ENCODE measurements at regions not wholly inside any gene's neighbourhood (a gene's known extent, or its start where the extent isn't known, plus 50 kb on each side); places are given as distances from the start of the nearest gene placed in this dataset.

DNA sequence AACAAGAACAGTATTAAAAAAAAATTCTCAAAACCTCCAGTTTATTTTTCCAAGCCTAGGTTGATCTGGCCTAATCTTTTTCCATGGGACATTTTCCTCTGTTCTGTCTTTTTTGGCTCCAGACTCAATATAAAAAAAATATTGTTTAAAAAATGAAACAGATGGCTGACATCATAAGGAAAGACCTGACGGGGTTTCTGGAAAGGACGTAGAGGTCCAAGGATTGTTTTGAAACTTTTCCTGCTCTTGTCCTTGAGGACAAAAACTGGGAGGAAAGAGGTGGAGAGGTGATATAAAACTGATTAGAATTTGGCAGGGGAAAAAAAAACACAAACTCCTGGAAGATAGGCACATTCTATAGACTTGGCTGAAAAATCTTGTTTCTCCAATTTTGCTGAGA is 211.4 kb upstream of the CDH11 start:
- H3K27me3 ChIP-seq (ENCODE audit: insufficient read depth, poor library complexity, severe bottlenecking): no peaks in the 10 kb centered on the region
- no peak overlapping the region for H3K4me3 ChIP-seq (replicated peaks; ENCODE audit: insufficient read depth, low read length)
- no peak overlapping the region for H3K27ac ChIP-seq (replicated peaks)
- no peak for DNase-seq (ENCODE audit: low read depth in 1 of 2, low spot score in 1 of 2)
- no peak for TF ChIP-seq SPI1 (IDR thresholded peaks at IDR 0.05; ENCODE audit: borderline replicate concordance, low read depth)
- no peak for TF ChIP-seq GABPA (IDR thresholded peaks at IDR 0.05; ENCODE audit: low read depth)
- TF ChIP-seq, protein P1, sequence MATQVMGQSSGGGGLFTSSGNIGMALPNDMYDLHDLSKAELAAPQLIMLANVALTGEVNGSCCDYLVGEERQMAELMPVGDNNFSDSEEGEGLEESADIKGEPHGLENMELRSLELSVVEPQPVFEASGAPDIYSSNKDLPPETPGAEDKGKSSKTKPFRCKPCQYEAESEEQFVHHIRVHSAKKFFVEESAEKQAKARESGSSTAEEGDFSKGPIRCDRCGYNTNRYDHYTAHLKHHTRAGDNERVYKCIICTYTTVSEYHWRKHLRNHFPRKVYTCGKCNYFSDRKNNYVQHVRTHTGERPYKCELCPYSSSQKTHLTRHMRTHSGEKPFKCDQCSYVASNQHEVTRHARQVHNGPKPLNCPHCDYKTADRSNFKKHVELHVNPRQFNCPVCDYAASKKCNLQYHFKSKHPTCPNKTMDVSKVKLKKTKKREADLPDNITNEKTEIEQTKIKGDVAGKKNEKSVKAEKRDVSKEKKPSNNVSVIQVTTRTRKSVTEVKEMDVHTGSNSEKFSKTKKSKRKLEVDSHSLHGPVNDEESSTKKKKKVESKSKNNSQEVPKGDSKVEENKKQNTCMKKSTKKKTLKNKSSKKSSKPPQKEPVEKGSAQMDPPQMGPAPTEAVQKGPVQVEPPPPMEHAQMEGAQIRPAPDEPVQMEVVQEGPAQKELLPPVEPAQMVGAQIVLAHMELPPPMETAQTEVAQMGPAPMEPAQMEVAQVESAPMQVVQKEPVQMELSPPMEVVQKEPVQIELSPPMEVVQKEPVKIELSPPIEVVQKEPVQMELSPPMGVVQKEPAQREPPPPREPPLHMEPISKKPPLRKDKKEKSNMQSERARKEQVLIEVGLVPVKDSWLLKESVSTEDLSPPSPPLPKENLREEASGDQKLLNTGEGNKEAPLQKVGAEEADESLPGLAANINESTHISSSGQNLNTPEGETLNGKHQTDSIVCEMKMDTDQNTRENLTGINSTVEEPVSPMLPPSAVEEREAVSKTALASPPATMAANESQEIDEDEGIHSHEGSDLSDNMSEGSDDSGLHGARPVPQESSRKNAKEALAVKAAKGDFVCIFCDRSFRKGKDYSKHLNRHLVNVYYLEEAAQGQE (IDR thresholded peaks at IDR 0.05; ENCODE audit: insufficient replicate concordance, low read depth): no peak
- TF ChIP-seq POLR2AphosphoS5 (IDR thresholded peaks at IDR 0.05; ENCODE audit: low read depth): no peak
- TF ChIP-seq, protein P2, sequence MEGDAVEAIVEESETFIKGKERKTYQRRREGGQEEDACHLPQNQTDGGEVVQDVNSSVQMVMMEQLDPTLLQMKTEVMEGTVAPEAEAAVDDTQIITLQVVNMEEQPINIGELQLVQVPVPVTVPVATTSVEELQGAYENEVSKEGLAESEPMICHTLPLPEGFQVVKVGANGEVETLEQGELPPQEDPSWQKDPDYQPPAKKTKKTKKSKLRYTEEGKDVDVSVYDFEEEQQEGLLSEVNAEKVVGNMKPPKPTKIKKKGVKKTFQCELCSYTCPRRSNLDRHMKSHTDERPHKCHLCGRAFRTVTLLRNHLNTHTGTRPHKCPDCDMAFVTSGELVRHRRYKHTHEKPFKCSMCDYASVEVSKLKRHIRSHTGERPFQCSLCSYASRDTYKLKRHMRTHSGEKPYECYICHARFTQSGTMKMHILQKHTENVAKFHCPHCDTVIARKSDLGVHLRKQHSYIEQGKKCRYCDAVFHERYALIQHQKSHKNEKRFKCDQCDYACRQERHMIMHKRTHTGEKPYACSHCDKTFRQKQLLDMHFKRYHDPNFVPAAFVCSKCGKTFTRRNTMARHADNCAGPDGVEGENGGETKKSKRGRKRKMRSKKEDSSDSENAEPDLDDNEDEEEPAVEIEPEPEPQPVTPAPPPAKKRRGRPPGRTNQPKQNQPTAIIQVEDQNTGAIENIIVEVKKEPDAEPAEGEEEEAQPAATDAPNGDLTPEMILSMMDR (IDR thresholded peaks at IDR 0.05; ENCODE audit: insufficient read depth, low read length): no peak

DNA sequence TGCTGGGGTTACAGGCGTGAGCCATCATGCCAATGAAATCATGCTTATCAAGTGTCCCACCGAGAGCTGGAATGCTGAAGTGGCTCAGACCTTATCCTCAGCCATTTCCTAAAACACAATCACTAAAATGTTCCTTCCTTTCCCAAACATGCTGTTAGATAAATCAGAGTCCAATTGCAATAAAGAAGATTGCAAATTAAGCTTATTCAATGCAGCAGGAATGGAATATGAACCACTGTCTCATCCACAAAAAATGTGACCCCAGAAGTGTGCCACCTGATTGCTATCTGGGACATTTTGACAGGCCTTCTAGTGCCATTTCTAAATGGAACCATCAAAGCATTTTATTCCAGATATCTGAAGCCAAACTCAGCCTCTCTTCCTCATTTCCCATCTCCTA is 205.5 kb upstream of the CDH11 start:
- TF ChIP-seq POLR2AphosphoS5 (IDR thresholded peaks at IDR 0.05; ENCODE audit: low read depth) (no peak), GABPA (IDR thresholded peaks at IDR 0.05; ENCODE audit: low read depth) (no peak), SPI1 (IDR thresholded peaks at IDR 0.05; ENCODE audit: borderline replicate concordance, low read depth) (no peak)
- TF ChIP-seq, protein P1 (IDR thresholded peaks at IDR 0.05; ENCODE audit: insufficient replicate concordance, low read depth): no peak
- TF ChIP-seq, protein P2 (IDR thresholded peaks at IDR 0.05; ENCODE audit: insufficient read depth, low read length): no peak
- Histone ChIP-seq H3K27ac (replicated peaks) (no peak overlapping the region), H3K4me3 (replicated peaks; ENCODE audit: insufficient read depth, low read length) (no peak overlapping the region), H3K27me3 (ENCODE audit: insufficient read depth, poor library complexity, severe bottlenecking) (no peaks in the 10 kb centered on the region)
- no peak for DNase-seq (ENCODE audit: low read depth in 1 of 2, low spot score in 1 of 2)

DNA sequence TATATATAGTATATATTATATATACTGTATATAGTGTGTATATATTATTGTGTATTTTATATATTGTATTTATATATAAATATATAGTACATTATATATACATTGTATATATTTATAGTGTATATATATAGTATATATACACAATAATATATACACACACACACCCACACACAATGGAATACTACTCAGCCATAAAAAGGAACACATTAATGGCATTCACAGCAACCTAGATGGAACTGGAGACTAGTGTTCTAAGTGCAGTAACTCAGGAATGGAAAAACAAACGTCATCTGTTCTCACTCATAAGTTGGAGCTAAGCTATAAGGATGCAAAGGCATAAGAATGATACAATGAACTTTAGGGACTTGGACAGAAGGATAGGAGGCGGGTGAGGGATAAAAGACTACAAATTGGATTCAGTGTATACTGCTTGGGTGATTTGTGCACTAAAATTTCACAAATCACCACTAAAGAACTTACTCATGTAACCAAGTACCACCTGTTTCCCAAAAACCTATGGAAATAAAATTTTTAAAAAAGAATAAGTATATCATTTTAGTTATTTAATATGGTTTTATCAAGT is 201.9 kb upstream of the CDH11 start:
- no peak for TF ChIP-seq POLR2AphosphoS5 (IDR thresholded peaks at IDR 0.05; ENCODE audit: low read depth)
- TF ChIP-seq, protein P2 (IDR thresholded peaks at IDR 0.05; ENCODE audit: insufficient read depth, low read length): no peak
- no peak for TF ChIP-seq GABPA (IDR thresholded peaks at IDR 0.05; ENCODE audit: low read depth)

More for the DNA sequence above, 201.9 kb upstream of the CDH11 start:
- Histone ChIP-seq H3K27me3 (ENCODE audit: insufficient read depth, poor library complexity, severe bottlenecking) (no peaks in the 10 kb centered on the region), H3K27ac (replicated peaks) (no peak overlapping the region), H3K4me3 (replicated peaks; ENCODE audit: insufficient read depth, low read length) (no peak overlapping the region)
- no peak for DNase-seq (ENCODE audit: low read depth in 1 of 2, low spot score in 1 of 2)
